Lower leg skin (tissue), 4 donors: ENCODE measurements at regions not wholly inside any gene's neighbourhood (a gene's known extent, or its start where the extent isn't known, plus 50 kb on each side); places are given as distances from the start of the nearest gene placed in this dataset.

ENCODE experiments used
- DNase-seq, 2 donors: peaks; one replicate each; pipeline ENCODE4 v3.0.0-alpha.2; 2019; ENCODE audit warnings: low spot score in 2 of 2
- H3K4me3 ChIP-seq: fragments of 200-600 bp; sonication (generic); 2 replicates; pipeline ENCODE4 v1.5.1; 2017; ENCODE audit warnings: mild to moderate bottlenecking, low read depth; ENCODE audit not compliant: poor library complexity, severe bottlenecking
- CTCF ChIP-seq, 3 donors: fragments of 450-650 bp; IDR thresholded peaks; one replicate each; pipeline ENCODE4 v1.5.1; 2016; ENCODE audit warnings: antibody characterized with exemption in 3 of 3, mild to moderate bottlenecking in 3 of 3, moderate library complexity in 2 of 3
- POLR2A ChIP-seq, 2 donors: fragments of 450-650 bp; IDR thresholded peaks; one replicate each; pipeline ENCODE4 v1.6.1; 2016 to 2017; ENCODE audit warnings: antibody characterized with exemption in 2 of 2, mild to moderate bottlenecking in 1 of 2, moderate library complexity in 1 of 2
- WGBS, 2 donors: methylation state at CpG; one replicate each; pipeline ENCODE4 v1.1.5; 2018; 5-methylcytosine and 5-hydroxymethylcytosine counted together
- intact Hi-C: fragments of 100-400 bp; cut with DNase I; formaldehyde crosslinking; loops from one replicate; pipeline ENCODE4 v1.15.0; 2023; ENCODE audit warnings: low total_unique reads

GRCh38 chr6:149127212-149127611, 190.3 kb upstream of the TAB2 start:
- WGBS, 2 donors: 74 to 86% methylated on average over 1 of the region's 1 CpG
- no peak for DNase-seq
- intact Hi-C loops: no loop called here
- H3K4me3 ChIP-seq: no peak overlapping the region
- TF ChIP-seq POLR2A (IDR thresholded peaks at IDR 0.05): no peak
- TF ChIP-seq CTCF (IDR thresholded peaks at IDR 0.05): no peak

- no peak for DNase-seq
- intact Hi-C loops: no loop called here
- 82 to 91% methylated on average over 5 of the region's 5 CpGs for WGBS, 2 donors
Measured at GRCh38 chr6:149128489-149129145, 188.9 kb upstream of the TAB2 start.

GRCh38 chr6:149129371-149130077, 188.0 kb upstream of the TAB2 start:
- intact Hi-C loops: no loop called here
- WGBS, 2 donors: 50 to 61% methylated on average over 9 of the region's 9 CpGs

More at GRCh38 chr6:149128489-149129145, 188.9 kb upstream of the TAB2 start:
- H3K4me3 ChIP-seq: no peak overlapping the region
- TF ChIP-seq POLR2A (IDR thresholded peaks at IDR 0.05) (no peak), CTCF (IDR thresholded peaks at IDR 0.05) (no peak)

GRCh38 chr6:149130090-149130489, 187.4 kb upstream of the TAB2 start:
- H3K4me3 ChIP-seq: no peak overlapping the region
- TF ChIP-seq POLR2A (IDR thresholded peaks at IDR 0.05) (no peak), CTCF (IDR thresholded peaks at IDR 0.05) (no peak)
- no peak for DNase-seq
- WGBS, 2 donors: 73 to 76% methylated on average over 1 of the region's 1 CpG
- intact Hi-C loops: no loop called here

More at GRCh38 chr6:149129371-149130077, 188.0 kb upstream of the TAB2 start:
- TF ChIP-seq CTCF (IDR thresholded peaks at IDR 0.05): no peak
- no peak for TF ChIP-seq POLR2A (IDR thresholded peaks at IDR 0.05)
- DNase-seq: peak in 1 of 2 donors; percentile 67
- no peak overlapping the region for H3K4me3 ChIP-seq

GRCh38 chr6:149130508-149130907, 187.0 kb upstream of the TAB2 start:
- DNase-seq: no peak
- 62 to 69% methylated on average over 7 of the region's 7 CpGs for WGBS, 2 donors
- H3K4me3 ChIP-seq: no peak overlapping the region
- TF ChIP-seq POLR2A (IDR thresholded peaks at IDR 0.05) (no peak), CTCF (IDR thresholded peaks at IDR 0.05) (no peak)
- intact Hi-C loops: no loop called here
